Hepatocyte (in vitro differentiated cells): ENCODE measurements at regions not wholly inside any gene's neighbourhood (a gene's known extent, or its start where the extent isn't known, plus 50 kb on each side); places are given as distances from the start of the nearest gene placed in this dataset.
"Not testable (repeated sequence)": the region's sequence is repeated elsewhere in the genome, so short reads cannot be mapped to it uniquely, and the experiment has no call there.

ENCODE experiments used
- EZH2phosphoT487 ChIP-seq: fragments of 200-600 bp; sonication (generic); IDR thresholded peaks from one replicate; pipeline ENCODE4 v1.6.1; 2018; ENCODE audit warnings: antibody characterized with exemption, mild to moderate bottlenecking, low read depth, moderate library complexity; ENCODE audit not compliant: unreplicated experiment, severe bottlenecking
- TF ChIP-seq, protein P1 (sequence below): fragments of 200-600 bp; sonication (generic); IDR thresholded peaks from 2 replicates; pipeline ENCODE4 v1.5.1; 2016; ENCODE audit warnings: antibody characterized with exemption, mild to moderate bottlenecking; ENCODE audit not compliant: poor library complexity

DNA sequence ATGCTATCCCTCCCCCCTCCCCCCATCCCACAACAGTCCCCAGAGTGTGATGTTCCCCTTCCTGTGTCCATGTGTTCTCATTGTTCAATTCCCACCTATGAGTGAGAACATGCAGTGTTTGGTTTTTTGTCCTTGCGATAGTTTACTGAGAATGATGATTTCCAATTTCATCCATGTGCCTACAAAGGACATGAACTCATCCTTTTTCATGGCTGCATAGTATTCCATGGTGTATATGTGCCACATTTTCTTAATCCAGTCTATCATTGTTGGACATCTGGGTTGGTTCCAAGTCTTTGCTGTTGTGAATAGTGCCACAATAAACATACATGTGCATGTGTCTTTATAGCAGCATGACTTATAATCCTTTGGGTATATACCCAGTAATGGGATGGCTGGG, 701.3 kb downstream of the PLOD2 start:
- TF ChIP-seq, protein P1, sequence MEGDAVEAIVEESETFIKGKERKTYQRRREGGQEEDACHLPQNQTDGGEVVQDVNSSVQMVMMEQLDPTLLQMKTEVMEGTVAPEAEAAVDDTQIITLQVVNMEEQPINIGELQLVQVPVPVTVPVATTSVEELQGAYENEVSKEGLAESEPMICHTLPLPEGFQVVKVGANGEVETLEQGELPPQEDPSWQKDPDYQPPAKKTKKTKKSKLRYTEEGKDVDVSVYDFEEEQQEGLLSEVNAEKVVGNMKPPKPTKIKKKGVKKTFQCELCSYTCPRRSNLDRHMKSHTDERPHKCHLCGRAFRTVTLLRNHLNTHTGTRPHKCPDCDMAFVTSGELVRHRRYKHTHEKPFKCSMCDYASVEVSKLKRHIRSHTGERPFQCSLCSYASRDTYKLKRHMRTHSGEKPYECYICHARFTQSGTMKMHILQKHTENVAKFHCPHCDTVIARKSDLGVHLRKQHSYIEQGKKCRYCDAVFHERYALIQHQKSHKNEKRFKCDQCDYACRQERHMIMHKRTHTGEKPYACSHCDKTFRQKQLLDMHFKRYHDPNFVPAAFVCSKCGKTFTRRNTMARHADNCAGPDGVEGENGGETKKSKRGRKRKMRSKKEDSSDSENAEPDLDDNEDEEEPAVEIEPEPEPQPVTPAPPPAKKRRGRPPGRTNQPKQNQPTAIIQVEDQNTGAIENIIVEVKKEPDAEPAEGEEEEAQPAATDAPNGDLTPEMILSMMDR, result not testable (repeated sequence)
- not testable (repeated sequence) for TF ChIP-seq EZH2phosphoT487
